Neural crest cell (in vitro differentiated cells): ENCODE measurements at regions not wholly inside any gene's neighbourhood (a gene's known extent, or its start where the extent isn't known, plus 50 kb on each side); places are given as distances from the start of the nearest gene placed in this dataset.

Source experiments
- DNase-seq: peaks from one replicate; pipeline ENCODE4 v3.0.0; 2021; ENCODE audit warnings: low read depth, mixed read lengths, low spot score
- H3K27ac Mint-ChIP-seq: one replicate; pipeline ENCODE4 v1.8.0; 2021; ENCODE audit warnings: mild to moderate bottlenecking, mixed read lengths; ENCODE audit not compliant: unreplicated experiment
- H3K27me3 Mint-ChIP-seq: 2 replicates; pipeline ENCODE4 v1.8.0; 2021; ENCODE audit warnings: low read depth, mild to moderate bottlenecking, mixed read lengths
- H3K36me3 Mint-ChIP-seq: 2 replicates; pipeline ENCODE4 v1.8.0; 2021; ENCODE audit warnings: low read depth, mild to moderate bottlenecking, mixed read lengths
- H3K4me1 Mint-ChIP-seq: 2 replicates; pipeline ENCODE4 v1.8.0; 2021; ENCODE audit warnings: mixed read lengths
- H3K4me3 Mint-ChIP-seq: one replicate; pipeline ENCODE4 v1.8.0; 2021; ENCODE audit warnings: mild to moderate bottlenecking, mixed read lengths
- H3K9me3 Mint-ChIP-seq: 2 replicates; pipeline ENCODE4 v1.8.0; 2021; ENCODE audit warnings: mixed read lengths
- CTCF ChIP-seq: fragments of 200-600 bp; sonication (generic); conservative IDR thresholded peaks from 2 replicates; pipeline ENCODE4 v1.5.0; 2021; ENCODE audit warnings: antibody characterized with exemption, mild to moderate bottlenecking

GRCh38 chr2:173792741-173793140, 172.4 kb downstream of the SP3 start:
- no peak overlapping the region for H3K4me3 Mint-ChIP-seq
- no peaks in the 10 kb centered on the region for H3K9me3 Mint-ChIP-seq
- no peaks in the 10 kb centered on the region for H3K36me3 Mint-ChIP-seq
- TF ChIP-seq CTCF: no peak
- no peak for DNase-seq
- H3K27me3 Mint-ChIP-seq: no peaks in the 10 kb centered on the region
- H3K4me1 Mint-ChIP-seq: peaks cover 20% of the 10 kb centered on the region
- no peak overlapping the region for H3K27ac Mint-ChIP-seq

- H3K4me1 Mint-ChIP-seq: peaks cover 20% of the 10 kb centered on the region
- peak overlapping the region; percentile 37 for H3K27ac Mint-ChIP-seq
- no peaks in the 10 kb centered on the region for H3K36me3 Mint-ChIP-seq
- H3K9me3 Mint-ChIP-seq: no peaks in the 10 kb centered on the region
- DNase-seq: no peak
- no peak overlapping the region for H3K4me3 Mint-ChIP-seq
- no peaks in the 10 kb centered on the region for H3K27me3 Mint-ChIP-seq
- no peak for TF ChIP-seq CTCF
Measured at GRCh38 chr2:173793709-173794565, 171.2 kb downstream of the SP3 start.

- H3K27me3 Mint-ChIP-seq: no peaks in the 10 kb centered on the region
- peaks cover 4% of the 10 kb centered on the region for H3K4me1 Mint-ChIP-seq
- H3K27ac Mint-ChIP-seq: peak overlapping the region; percentile 32
- no peak for DNase-seq
- H3K4me3 Mint-ChIP-seq: no peak overlapping the region
- no peaks in the 10 kb centered on the region for H3K9me3 Mint-ChIP-seq
- H3K36me3 Mint-ChIP-seq: no peaks in the 10 kb centered on the region
- TF ChIP-seq CTCF: no peak
Measured at GRCh38 chr2:173797586-173798263, 167.4 kb downstream of the SP3 start.

- H3K36me3 Mint-ChIP-seq: no peaks in the 10 kb centered on the region
- no peaks in the 10 kb centered on the region for H3K27me3 Mint-ChIP-seq
- no peaks in the 10 kb centered on the region for H3K4me1 Mint-ChIP-seq
Measured at GRCh38 chr2:173802518-173802917, 162.7 kb downstream of the SP3 start.

GRCh38 chr2:173803449-173803848, 161.7 kb downstream of the SP3 start:
- Mint-ChIP-seq H3K36me3 (peaks cover 4% of the 10 kb centered on the region), H3K27ac (no peak overlapping the region), H3K4me1 (no peaks in the 10 kb centered on the region), H3K4me3 (no peak overlapping the region), H3K9me3 (peaks cover 4% of the 10 kb centered on the region), H3K27me3 (no peaks in the 10 kb centered on the region)
- DNase-seq: no peak
- no peak for TF ChIP-seq CTCF

More at GRCh38 chr2:173802518-173802917, 162.7 kb downstream of the SP3 start:
- TF ChIP-seq CTCF: peak; percentile 39
- no peak overlapping the region for H3K4me3 Mint-ChIP-seq
- H3K9me3 Mint-ChIP-seq: no peaks in the 10 kb centered on the region
- H3K27ac Mint-ChIP-seq: no peak overlapping the region
- DNase-seq: no peak
